K562 (cell line): ENCODE measurements at regions not wholly inside any gene's neighbourhood (a gene's known extent, or its start where the extent isn't known, plus 50 kb on each side); places are given as distances from the start of the nearest gene placed in this dataset.

ENCODE experiments used
- ATAC-seq: fragments of 200-7000 bp; cut with Tn5 transposase; 3 replicates; pipeline ENCODE4 v1.9.1; 2020; ENCODE audit warnings: moderate library complexity
- BruUV-seq: library from RNA; stranded (reverse); fragments of 400-500 nt; replicated peaks from 2 replicates; lab custom pipeline; 2021; lab: Mats Ljungman, UMichigan
- CTCF ChIA-PET: fragments of 300-600 bp; formaldehyde crosslinking; extraction: SDS; loops from one replicate; lab custom pipeline; 2021; ENCODE audit warnings: low intra/inter-chr PET ratio; lab: Yijun Ruan, JAX
- POLR2A ChIA-PET: fragments of 300-600, 350-650 bp; sonication (Branson Sonifier 250); formaldehyde crosslinking; extraction: SDS; loops from one replicate; lab custom pipeline; 2021; ENCODE audit warnings: antibody characterized with exemption, inconsistent platforms; lab: Yijun Ruan, JAX
- DNase-seq, 4 experiments: peaks; one replicate each; pipeline versions ENCODE4 v3.0.0 to v3.0.0-alpha.2; 2011 to 2018; ENCODE audit warnings: low spot score in 3 of 4, mixed read lengths in 3 of 4; ENCODE audit errors: extremely low read depth in 1 of 4
- FAIRE-seq: peaks from 2 replicates; lab custom pipeline; 2011; peaks lifted over from hg19 to GRCh38; lab: Jason Lieb, UNC
- H2AFZ ChIP-seq: 2 replicates; pipeline ENCODE4 v1.6.0; 2011; ENCODE audit warnings: low read depth, low read length, control low read depth, inconsistent platforms
- H3K27ac ChIP-seq: fragments of 200-600 bp; 3 replicates; pipeline ENCODE4 v1.8.0; 2011; ENCODE audit warnings: low read depth, mild to moderate bottlenecking, control low read depth, inconsistent platforms, low read length, moderate library complexity, mixed read lengths; ENCODE audit errors: extremely low read depth
- H3K27me3 ChIP-seq, 2 experiments: fragments of 300-600 bp in 1 of 2; 2 replicates in 1 of 2; 3 replicates in 1 of 2; pipeline versions ENCODE4 v1.6.0 to v1.8.0; 2011; ENCODE audit warnings: inconsistent platforms in 2 of 2, low read length in 2 of 2, mild to moderate bottlenecking in 1 of 2, mixed read lengths in 1 of 2, moderate library complexity in 1 of 2; ENCODE audit not compliant: control insufficient read depth in 2 of 2, insufficient read depth in 2 of 2
- H3K36me3 ChIP-seq: fragments of 300-600 bp; 3 replicates; pipeline ENCODE4 v1.8.0; 2011; ENCODE audit warnings: mild to moderate bottlenecking, low read length, inconsistent platforms; ENCODE audit not compliant: control insufficient read depth, insufficient read depth
- H3K4me1 ChIP-seq, 2 experiments: fragments of 200-600 bp in 1 of 2; replicated peaks in 1 of 2; 2 replicates in 1 of 2; 3 replicates in 1 of 2; pipeline versions ENCODE4 v1.5.1 to v1.8.0; 2011; ENCODE audit warnings: inconsistent platforms in 2 of 2, low read length in 2 of 2, mild to moderate bottlenecking in 1 of 2, mixed read lengths in 1 of 2, moderate library complexity in 1 of 2; ENCODE audit not compliant: control insufficient read depth in 2 of 2, insufficient read depth in 2 of 2
- H3K4me2 ChIP-seq: 2 replicates; pipeline ENCODE4 v1.6.1; 2011; ENCODE audit warnings: low read length, control low read depth, inconsistent platforms, mixed read lengths; ENCODE audit not compliant: insufficient read depth
- H3K4me3 ChIP-seq: fragments of 200-600 bp; sonication (generic), shearing (Covaris generic); 2 replicates; pipeline ENCODE4 v1.5.1; 2016; ENCODE audit warnings: control low read depth, inconsistent platforms
- H3K79me2 ChIP-seq: fragments of 200-600 bp; 3 replicates; pipeline ENCODE4 v1.8.0; 2011; ENCODE audit warnings: low read length, inconsistent platforms; ENCODE audit not compliant: control insufficient read depth, insufficient read depth
- H3K9ac ChIP-seq, 2 experiments: 2 replicates each; pipeline versions ENCODE4 v1.6.0 to v1.6.1; 2011; ENCODE audit warnings: low read depth in 2 of 2, low read length in 2 of 2, control low read depth in 1 of 2, inconsistent platforms in 1 of 2, mild to moderate bottlenecking in 1 of 2, mixed read lengths in 1 of 2; ENCODE audit not compliant: insufficient read depth in 1 of 2
- H3K9me1 ChIP-seq: one replicate; pipeline ENCODE4 v1.6.0; 2011; ENCODE audit warnings: inconsistent platforms, mild to moderate bottlenecking, low read length, moderate library complexity; ENCODE audit not compliant: control insufficient read depth, insufficient read depth
- H3K9me3 ChIP-seq: replicated peaks from 2 replicates; pipeline ENCODE4 v1.5.1; 2011; ENCODE audit warnings: low read depth, low read length, inconsistent platforms; ENCODE audit not compliant: control insufficient read depth, insufficient read depth
- H4K20me1 ChIP-seq: replicated peaks from 2 replicates; pipeline ENCODE4 v1.6.1; 2011; ENCODE audit warnings: low read length, inconsistent platforms, mixed read lengths; ENCODE audit not compliant: control insufficient read depth, insufficient read depth
- ATF7 ChIP-seq: fragments of 450-650 bp; IDR thresholded peaks from 2 replicates; pipeline ENCODE4 v1.7.1; 2014; ENCODE audit warnings: mild to moderate bottlenecking, moderate library complexity
- CBFA2T3 ChIP-seq: fragments of 450-650 bp; IDR thresholded peaks from 2 replicates; pipeline ENCODE4 v1.6.1; 2017
- ETS1 ChIP-seq: conservative IDR thresholded peaks from 2 replicates; pipeline ENCODE4 v1.6.1; 2011; ENCODE audit warnings: low read depth, mild to moderate bottlenecking, low read length; ENCODE audit not compliant: control insufficient read depth
- FOS ChIP-seq: IDR thresholded peaks from 3 replicates; pipeline ENCODE4 v1.6.1; 2011; ENCODE audit not compliant: insufficient read length; ENCODE audit errors: extremely low read depth
- FOXP1 ChIP-seq: sonication (generic); formaldehyde crosslinking; IDR thresholded peaks from 2 replicates; pipeline ENCODE4 v1.8.0; 2022; ENCODE audit warnings: mild to moderate bottlenecking, missing genetic modification reagents
- HLTF ChIP-seq: fragments of 450-650 bp; IDR thresholded peaks from 2 replicates; pipeline ENCODE4 v1.6.1; 2016
- MECOM ChIP-seq: fragments of 250-450 bp; sonication (Bioruptor Pico); IDR thresholded peaks from 2 replicates; pipeline ENCODE4 v1.8.0; 2022; ENCODE audit warnings: inconsistent platforms
- NCOR1 ChIP-seq: fragments of 450-650 bp; IDR thresholded peaks from 2 replicates; pipeline ENCODE4 v1.6.1; 2016; ENCODE audit warnings: mild to moderate bottlenecking, moderate library complexity
- PML ChIP-seq: IDR thresholded peaks from 2 replicates; pipeline ENCODE4 v1.6.1; 2012; ENCODE audit warnings: low read length, inconsistent platforms
- RBM39 ChIP-seq: fragments of 200-400 bp; formaldehyde crosslinking; optimal IDR thresholded peaks from 2 replicates; pipeline ENCODE3; 2018; ENCODE audit warnings: low read depth, low read length
- RCOR1 ChIP-seq, 2 experiments: IDR thresholded peaks; 2 replicates each; pipeline ENCODE4 v1.6.1; 2012; ENCODE audit warnings: low read depth in 2 of 2, low read length in 2 of 2, borderline replicate concordance in 1 of 2, improper control_type of control experiment in 1 of 2
- STAG1 ChIP-seq: sonication (generic); formaldehyde crosslinking; IDR thresholded peaks from 2 replicates; pipeline ENCODE4 v1.5.0; 2020; ENCODE audit warnings: missing genetic modification reagents, borderline replicate concordance
- TEAD1 ChIP-seq, 2 experiments: fragments of 450-650 bp in 1 of 2; sonication (generic) in 1 of 2; formaldehyde crosslinking; IDR thresholded peaks; 2 replicates each; pipeline versions ENCODE4 v1.4.0 to v1.8.0; 2020 to 2022; ENCODE audit warnings: mild to moderate bottlenecking in 2 of 2, missing genetic modification reagents in 1 of 2
- ZBED1 ChIP-seq: IDR thresholded peaks from 2 replicates; pipeline ENCODE4 v1.6.1; 2014
- ZKSCAN1 ChIP-seq: fragments of 150-350 bp; IDR thresholded peaks from 2 replicates; pipeline ENCODE4 v1.6.1; 2016; ENCODE audit warnings: low read depth, low read length
- ZNF24 ChIP-seq: fragments of 450-650 bp; IDR thresholded peaks from 2 replicates; pipeline ENCODE4 v1.6.1; 2016
- ZNF316 ChIP-seq: fragments of 450-650 bp; IDR thresholded peaks from 2 replicates; pipeline ENCODE4 v1.6.1; 2016
- WGBS: fragments of 100-300 bp; shearing (Covaris generic); methylation state at CpG from one replicate; pipeline ENCODE4 v1.1.6; 2016; ENCODE audit warnings: low coverage, mixed read lengths; ENCODE audit not compliant: insufficient coverage; ENCODE audit errors: missing lambda C conversion rate; 5-methylcytosine and 5-hydroxymethylcytosine counted together
- in situ Hi-C: fragments of 300-500 bp; cut with MboI; formaldehyde crosslinking; loops from 4 replicates; pipeline ENCODE4 v1.15.0; 2018; ENCODE audit warnings: inconsistent platforms, mixed read lengths
- intact Hi-C: fragments of 100-400 bp; cut with micrococcal nuclease; formaldehyde crosslinking; loops from 2 replicates; pipeline ENCODE4 v1.14.2; 2022
- TF ChIP-seq, protein P1 (sequence below): fragments of 250-450 bp; sonication (Bioruptor Pico); IDR thresholded peaks from 2 replicates; pipeline ENCODE4 v1.4.0; 2020

GRCh38 chrX:78213331-78213730, 73.9 kb upstream of the TAF9B start:
- H3K27ac ChIP-seq = no peak overlapping the region
- H3K9ac ChIP-seq = no peak overlapping the region
- intact Hi-C loops = no loop called here
- no peak overlapping the region for H3K4me3 ChIP-seq
- H3K4me2 ChIP-seq = no peak overlapping the region
- no peaks in the 10 kb centered on the region for H3K9me3 ChIP-seq
- DNase-seq = peak in 1 of 4 experiments; percentile 1
- no peaks in the 10 kb centered on the region for H3K4me1 ChIP-seq
- no peaks in the 10 kb centered on the region for H4K20me1 ChIP-seq
- in situ Hi-C loops = no loop called here
- no TSS peak for BruUV-seq
- FAIRE-seq = no peak
- H3K27me3 ChIP-seq = no peaks in the 10 kb centered on the region
- WGBS = 5% methylated on average over 3 of the region's 4 CpGs
- POLR2A ChIA-PET = no interaction called here
- CTCF ChIA-PET = no interaction called here
- H3K36me3 ChIP-seq = no peaks in the 10 kb centered on the region
- no peak overlapping the region for H2AFZ ChIP-seq
- H3K9me1 ChIP-seq = no peaks in the 10 kb centered on the region
- H3K79me2 ChIP-seq = no peaks in the 10 kb centered on the region
- no peak for ATAC-seq
- TF ChIP-seq STAG1 (CRISPR knock-in tag) (no peak), ZKSCAN1 (no peak), HLTF (no peak), RCOR1 (IDR thresholded peaks at IDR 0.05; ENCODE audit: borderline replicate concordance in 1 of 2, low read depth in 2 of 2, low read length in 2 of 2) (peak in 1 of 2 experiments; percentile 42; a peak in 1 of 4 replicates), MECOM (CRISPR knock-in tag) (no peak), FOS (no peak), TEAD1 (CRISPR knock-in tag; IDR thresholded peaks at IDR 0.05) (no peak), ATF7 (no peak), ZNF24 (no peak), FOXP1 (no peak), CBFA2T3 (peak; percentile 10; the same call in 1 of the 2 replicates), ETS1 (no peak), RBM39 (no peak), ZBED1 (no peak), ZNF316 (no peak), PML (no peak), NCOR1 (no peak)
- TF ChIP-seq, protein P1, sequence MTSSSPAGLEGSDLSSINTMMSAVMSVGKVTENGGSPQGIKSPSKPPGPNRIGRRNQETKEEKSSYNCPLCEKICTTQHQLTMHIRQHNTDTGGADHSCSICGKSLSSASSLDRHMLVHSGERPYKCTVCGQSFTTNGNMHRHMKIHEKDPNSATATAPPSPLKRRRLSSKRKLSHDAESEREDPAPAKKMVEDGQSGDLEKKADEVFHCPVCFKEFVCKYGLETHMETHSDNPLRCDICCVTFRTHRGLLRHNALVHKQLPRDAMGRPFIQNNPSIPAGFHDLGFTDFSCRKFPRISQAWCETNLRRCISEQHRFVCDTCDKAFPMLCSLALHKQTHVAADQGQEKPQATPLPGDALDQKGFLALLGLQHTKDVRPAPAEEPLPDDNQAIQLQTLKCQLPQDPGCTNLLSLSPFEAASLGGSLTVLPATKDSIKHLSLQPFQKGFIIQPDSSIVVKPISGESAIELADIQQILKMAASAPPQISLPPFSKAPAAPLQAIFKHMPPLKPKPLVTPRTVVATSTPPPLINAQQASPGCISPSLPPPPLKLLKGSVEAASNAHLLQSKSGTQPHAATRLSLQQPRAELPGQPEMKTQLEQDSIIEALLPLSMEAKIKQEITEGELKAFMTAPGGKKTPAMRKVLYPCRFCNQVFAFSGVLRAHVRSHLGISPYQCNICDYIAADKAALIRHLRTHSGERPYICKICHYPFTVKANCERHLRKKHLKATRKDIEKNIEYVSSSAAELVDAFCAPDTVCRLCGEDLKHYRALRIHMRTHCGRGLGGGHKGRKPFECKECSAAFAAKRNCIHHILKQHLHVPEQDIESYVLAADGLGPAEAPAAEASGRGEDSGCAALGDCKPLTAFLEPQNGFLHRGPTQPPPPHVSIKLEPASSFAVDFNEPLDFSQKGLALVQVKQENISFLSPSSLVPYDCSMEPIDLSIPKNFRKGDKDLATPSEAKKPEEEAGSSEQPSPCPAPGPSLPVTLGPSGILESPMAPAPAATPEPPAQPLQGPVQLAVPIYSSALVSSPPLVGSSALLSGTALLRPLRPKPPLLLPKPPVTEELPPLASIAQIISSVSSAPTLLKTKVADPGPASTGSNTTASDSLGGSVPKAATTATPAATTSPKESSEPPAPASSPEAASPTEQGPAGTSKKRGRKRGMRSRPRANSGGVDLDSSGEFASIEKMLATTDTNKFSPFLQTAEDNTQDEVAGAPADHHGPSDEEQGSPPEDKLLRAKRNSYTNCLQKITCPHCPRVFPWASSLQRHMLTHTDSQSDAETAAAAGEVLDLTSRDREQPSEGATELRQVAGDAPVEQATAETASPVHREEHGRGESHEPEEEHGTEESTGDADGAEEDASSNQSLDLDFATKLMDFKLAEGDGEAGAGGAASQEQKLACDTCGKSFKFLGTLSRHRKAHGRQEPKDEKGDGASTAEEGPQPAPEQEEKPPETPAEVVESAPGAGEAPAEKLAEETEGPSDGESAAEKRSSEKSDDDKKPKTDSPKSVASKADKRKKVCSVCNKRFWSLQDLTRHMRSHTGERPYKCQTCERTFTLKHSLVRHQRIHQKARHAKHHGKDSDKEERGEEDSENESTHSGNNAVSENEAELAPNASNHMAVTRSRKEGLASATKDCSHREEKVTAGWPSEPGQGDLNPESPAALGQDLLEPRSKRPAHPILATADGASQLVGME (CRISPR knock-in tag) = no peak
